HCT116 (cell line): ENCODE measurements at regions not wholly inside any gene's neighbourhood (a gene's known extent, or its start where the extent isn't known, plus 50 kb on each side); places are given as distances from the start of the nearest gene placed in this dataset.

Experiments used
- POLR2A ChIP-seq: IDR thresholded peaks from 2 replicates; pipeline ENCODE4 v1.7.0; 2011; ENCODE audit warnings: borderline replicate concordance; ENCODE audit not compliant: insufficient read depth, insufficient read length; ENCODE audit errors: extremely low read depth
- TF ChIP-seq, protein P1 (sequence below), 3 experiments: fragments of 200-600 bp in 1 of 3; sonication (generic) in 1 of 3; IDR thresholded peaks in 2 of 3; conservative IDR thresholded peaks in 1 of 3; 2 replicates each; pipeline ENCODE4 v1.5.1; 2012 to 2017; ENCODE audit warnings: low read depth in 2 of 3, low read length in 2 of 3, antibody characterized with exemption in 1 of 3, borderline replicate concordance in 1 of 3, control low read depth in 1 of 3, mild to moderate bottlenecking in 1 of 3, mixed read lengths in 1 of 3, mixed run types in 1 of 3, moderate library complexity in 1 of 3; ENCODE audit not compliant: insufficient read depth in 1 of 3

GRCh38 chr3:154745929-154746328 is 315.9 kb upstream of the GPR149 start:
- TF ChIP-seq, protein P1, sequence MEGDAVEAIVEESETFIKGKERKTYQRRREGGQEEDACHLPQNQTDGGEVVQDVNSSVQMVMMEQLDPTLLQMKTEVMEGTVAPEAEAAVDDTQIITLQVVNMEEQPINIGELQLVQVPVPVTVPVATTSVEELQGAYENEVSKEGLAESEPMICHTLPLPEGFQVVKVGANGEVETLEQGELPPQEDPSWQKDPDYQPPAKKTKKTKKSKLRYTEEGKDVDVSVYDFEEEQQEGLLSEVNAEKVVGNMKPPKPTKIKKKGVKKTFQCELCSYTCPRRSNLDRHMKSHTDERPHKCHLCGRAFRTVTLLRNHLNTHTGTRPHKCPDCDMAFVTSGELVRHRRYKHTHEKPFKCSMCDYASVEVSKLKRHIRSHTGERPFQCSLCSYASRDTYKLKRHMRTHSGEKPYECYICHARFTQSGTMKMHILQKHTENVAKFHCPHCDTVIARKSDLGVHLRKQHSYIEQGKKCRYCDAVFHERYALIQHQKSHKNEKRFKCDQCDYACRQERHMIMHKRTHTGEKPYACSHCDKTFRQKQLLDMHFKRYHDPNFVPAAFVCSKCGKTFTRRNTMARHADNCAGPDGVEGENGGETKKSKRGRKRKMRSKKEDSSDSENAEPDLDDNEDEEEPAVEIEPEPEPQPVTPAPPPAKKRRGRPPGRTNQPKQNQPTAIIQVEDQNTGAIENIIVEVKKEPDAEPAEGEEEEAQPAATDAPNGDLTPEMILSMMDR (IDR thresholded peaks at IDR 0.05 in 2 of 3, conservative IDR thresholded peaks at IDR 0.05 in 1 of 3; ENCODE audit: borderline replicate concordance in 1 of 3, insufficient read depth in 1 of 3, low read depth in 2 of 3, low read length in 2 of 3): peak in 2 of 3 experiments; percentile 9 to 17; a peak in 1 of 6 replicates
- TF ChIP-seq POLR2A: no peak
